ENCODE measurements at regions not wholly inside any gene's neighbourhood (a gene's known extent, or its start where the extent isn't known, plus 50 kb on each side); places are given as distances from the start of the nearest gene placed in this dataset.

DNA sequence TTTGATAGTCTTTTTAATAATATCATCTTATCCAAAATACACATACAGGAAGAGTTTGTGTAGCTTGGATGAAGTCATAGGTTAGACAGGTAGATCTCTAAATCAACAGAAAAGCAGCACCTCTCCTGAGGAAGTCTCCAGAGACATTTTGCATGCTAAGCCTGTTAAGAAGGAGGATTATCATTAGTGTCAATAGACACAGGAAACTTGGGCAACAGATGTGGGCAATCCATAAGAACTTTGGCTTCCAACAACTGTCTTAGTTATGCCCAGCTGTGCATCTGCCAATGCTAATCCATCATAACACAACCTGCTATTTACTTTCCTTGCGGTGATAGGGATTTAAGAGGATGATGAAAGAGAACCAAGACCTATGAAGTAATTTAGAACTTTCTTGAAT, 1052.6 kb downstream of the RPA4 start:
- ChIA-PET CTCF (ENCODE audit: unreplicated experiment) (no interaction called here), POLR2A (interaction anchor here (0.6 kb wide), 1 partner anchor 1022 kb away, joined by 3 read pairs; no protein-coding TSS in a partner anchor)
- Histone ChIP-seq H3K9me2 (ENCODE audit: insufficient read depth, low read length) (no peaks in the 10 kb centered on the region), H3K27ac (ENCODE audit: low read depth, low read length, poor library complexity, severe bottlenecking) (no peak overlapping the region), H3K36me3 (ENCODE audit: insufficient read depth, low read length) (no peaks in the 10 kb centered on the region), H4K20me1 (ENCODE audit: insufficient read depth, low read length) (no peaks in the 10 kb centered on the region), H3K4me2 (ENCODE audit: low read length) (no peak overlapping the region), H3K4me1 (ENCODE audit: insufficient read depth, low read length, poor library complexity, severe bottlenecking) (no peaks in the 10 kb centered on the region), H2AFZ (ENCODE audit: low read length) (no peak overlapping the region), H3K9me3 (ENCODE audit: low read length) (no peaks in the 10 kb centered on the region), H3K4me3 (ENCODE audit: low read depth, low read length, poor library complexity, severe bottlenecking) (no peak overlapping the region), H3K79me2 (ENCODE audit: insufficient read depth, low read depth, low read length) (no peaks in the 10 kb centered on the region)
- DNase-seq (ENCODE audit: low spot score) = no peak
- intact Hi-C loops (cut with micrococcal nuclease; ENCODE audit: unreplicated experiment) = no loop called here
- no peak for TF ChIP-seq EZH2phosphoT487 (IDR thresholded peaks at IDR 0.05; ENCODE audit: borderline replicate concordance, low read depth, low read length)
- TF ChIP-seq, protein P1, sequence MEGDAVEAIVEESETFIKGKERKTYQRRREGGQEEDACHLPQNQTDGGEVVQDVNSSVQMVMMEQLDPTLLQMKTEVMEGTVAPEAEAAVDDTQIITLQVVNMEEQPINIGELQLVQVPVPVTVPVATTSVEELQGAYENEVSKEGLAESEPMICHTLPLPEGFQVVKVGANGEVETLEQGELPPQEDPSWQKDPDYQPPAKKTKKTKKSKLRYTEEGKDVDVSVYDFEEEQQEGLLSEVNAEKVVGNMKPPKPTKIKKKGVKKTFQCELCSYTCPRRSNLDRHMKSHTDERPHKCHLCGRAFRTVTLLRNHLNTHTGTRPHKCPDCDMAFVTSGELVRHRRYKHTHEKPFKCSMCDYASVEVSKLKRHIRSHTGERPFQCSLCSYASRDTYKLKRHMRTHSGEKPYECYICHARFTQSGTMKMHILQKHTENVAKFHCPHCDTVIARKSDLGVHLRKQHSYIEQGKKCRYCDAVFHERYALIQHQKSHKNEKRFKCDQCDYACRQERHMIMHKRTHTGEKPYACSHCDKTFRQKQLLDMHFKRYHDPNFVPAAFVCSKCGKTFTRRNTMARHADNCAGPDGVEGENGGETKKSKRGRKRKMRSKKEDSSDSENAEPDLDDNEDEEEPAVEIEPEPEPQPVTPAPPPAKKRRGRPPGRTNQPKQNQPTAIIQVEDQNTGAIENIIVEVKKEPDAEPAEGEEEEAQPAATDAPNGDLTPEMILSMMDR (conservative IDR thresholded peaks at IDR 0.05; ENCODE audit: low read length) = no peak
- no TSS peak for BruUV-seq (replicated peaks)

- Histone ChIP-seq H2AFZ (ENCODE audit: low read length) (no peak overlapping the region), H3K4me3 (ENCODE audit: low read depth, low read length, poor library complexity, severe bottlenecking) (no peak overlapping the region), H4K20me1 (ENCODE audit: insufficient read depth, low read length) (no peaks in the 10 kb centered on the region), H3K27ac (ENCODE audit: low read depth, low read length, poor library complexity, severe bottlenecking) (no peak overlapping the region), H3K9me3 (ENCODE audit: low read length) (no peaks in the 10 kb centered on the region), H3K4me2 (ENCODE audit: low read length) (no peak overlapping the region), H3K9me2 (ENCODE audit: insufficient read depth, low read length) (no peaks in the 10 kb centered on the region), H3K79me2 (ENCODE audit: insufficient read depth, low read depth, low read length) (no peaks in the 10 kb centered on the region), H3K4me1 (ENCODE audit: insufficient read depth, low read length, poor library complexity, severe bottlenecking) (no peaks in the 10 kb centered on the region), H3K36me3 (ENCODE audit: insufficient read depth, low read length) (no peaks in the 10 kb centered on the region)
- TF ChIP-seq, protein P1 (conservative IDR thresholded peaks at IDR 0.05; ENCODE audit: low read length) = no peak
- TF ChIP-seq EZH2phosphoT487 (IDR thresholded peaks at IDR 0.05; ENCODE audit: borderline replicate concordance, low read depth, low read length) = no peak
- no TSS peak for BruUV-seq (replicated peaks)
- no peak for DNase-seq (ENCODE audit: low spot score)
- intact Hi-C loops (cut with micrococcal nuclease; ENCODE audit: unreplicated experiment) = no loop called here
- POLR2A ChIA-PET = no interaction called here
- CTCF ChIA-PET (ENCODE audit: unreplicated experiment) = no interaction called here
Observed at GRCh38 chrX:97938706-97939105, 1055.0 kb downstream of the RPA4 start.

DNA sequence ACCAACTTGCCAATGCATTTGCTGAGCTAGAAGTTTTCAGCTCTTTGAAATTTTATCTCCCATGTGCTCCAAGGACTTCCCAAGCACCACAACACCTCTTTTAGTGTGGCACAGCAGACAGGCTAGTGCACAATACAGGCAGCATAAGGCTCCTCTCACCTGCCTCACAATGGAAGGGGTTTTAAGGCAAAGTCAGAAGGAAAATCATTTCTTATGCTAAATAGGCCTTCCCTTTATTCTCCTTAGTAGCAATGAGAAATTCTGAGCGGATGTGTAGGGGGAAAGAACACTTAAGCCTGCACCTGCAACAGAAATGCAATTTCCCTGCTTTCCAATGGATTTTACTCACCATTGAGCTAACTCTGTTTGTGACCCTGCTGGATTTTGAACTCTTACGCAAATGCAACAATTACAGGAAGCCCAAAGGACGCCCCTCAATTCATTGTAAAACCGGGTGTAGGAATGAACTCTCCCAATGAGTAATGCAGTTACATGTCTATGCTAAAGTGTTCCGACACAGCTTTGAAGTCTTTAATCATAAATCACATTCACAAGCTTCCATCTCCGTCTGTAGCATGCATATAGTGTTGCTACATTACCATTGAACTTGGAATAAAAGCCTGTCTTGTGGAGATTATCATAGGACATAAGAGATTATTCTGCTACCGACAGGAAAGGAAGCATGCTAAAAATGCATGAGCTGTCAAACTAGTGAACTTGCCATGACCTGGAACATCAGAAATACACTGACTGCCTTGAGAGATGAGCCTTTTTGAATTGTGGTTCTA, 1084.9 kb downstream of the RPA4 start:
- Histone ChIP-seq H3K36me3 (ENCODE audit: insufficient read depth, low read length) (no peaks in the 10 kb centered on the region), H3K9me3 (ENCODE audit: low read length) (no peaks in the 10 kb centered on the region), H3K4me2 (ENCODE audit: low read length) (no peak overlapping the region), H3K4me3 (ENCODE audit: low read depth, low read length, poor library complexity, severe bottlenecking) (no peak overlapping the region), H3K4me1 (ENCODE audit: insufficient read depth, low read length, poor library complexity, severe bottlenecking) (no peaks in the 10 kb centered on the region), H3K27ac (ENCODE audit: low read depth, low read length, poor library complexity, severe bottlenecking) (no peak overlapping the region), H3K79me2 (ENCODE audit: insufficient read depth, low read depth, low read length) (no peaks in the 10 kb centered on the region), H2AFZ (ENCODE audit: low read length) (no peak overlapping the region), H3K9me2 (ENCODE audit: insufficient read depth, low read length) (no peaks in the 10 kb centered on the region), H4K20me1 (ENCODE audit: insufficient read depth, low read length) (no peaks in the 10 kb centered on the region)
- TF ChIP-seq, protein P1 (conservative IDR thresholded peaks at IDR 0.05; ENCODE audit: low read length) = no peak
- TF ChIP-seq EZH2phosphoT487 (IDR thresholded peaks at IDR 0.05; ENCODE audit: borderline replicate concordance, low read depth, low read length) = no peak
- ChIA-PET CTCF (ENCODE audit: unreplicated experiment) (no interaction called here), POLR2A (interaction anchor here (0.9 kb wide), 1 partner anchor 16 kb away, joined by 3 read pairs; no protein-coding TSS in a partner anchor)
- DNase-seq (ENCODE audit: low spot score) = no peak
- intact Hi-C loops (cut with micrococcal nuclease; ENCODE audit: unreplicated experiment) = no loop called here
- no TSS peak for BruUV-seq (replicated peaks)
